Spleen (tissue), 11 donors: ENCODE measurements at regions not wholly inside any gene's neighbourhood (a gene's known extent, or its start where the extent isn't known, plus 50 kb on each side); places are given as distances from the start of the nearest gene placed in this dataset.

ENCODE experiments used
- DNase-seq: peaks from one replicate; pipeline ENCODE4 v3.0.0-alpha.2; 2020
- H3K27ac ChIP-seq, 8 donors: fragments of 200-600 bp; sonication (generic) in 7 of 8; 1 replicate in 4 of 8; 2 replicates in 4 of 8; pipeline versions ENCODE4 v1.5.0 to v1.8.0; 2016 to 2021; ENCODE audit warnings: inconsistent platforms in 4 of 8, mild to moderate bottlenecking in 4 of 8, moderate library complexity in 1 of 8
- H3K27me3 ChIP-seq, 7 donors: fragments of 200-600 bp; sonication (generic) in 6 of 7; replicated peaks in 1 of 7; 1 replicate in 4 of 7; 2 replicates in 3 of 7; pipeline versions ENCODE4 v1.5.0 to v1.8.0; 2016 to 2021; ENCODE audit warnings: inconsistent platforms in 3 of 7, mild to moderate bottlenecking in 1 of 7
- H3K36me3 ChIP-seq, 6 donors: fragments of 200-600 bp; sonication (generic) in 5 of 6; 1 replicate in 4 of 6; 2 replicates in 2 of 6; pipeline versions ENCODE4 v1.5.0 to v1.8.0; 2016 to 2021; ENCODE audit warnings: inconsistent platforms in 2 of 6
- H3K4me1 ChIP-seq, 6 donors: fragments of 200-600 bp; sonication (generic) in 5 of 6; 1 replicate in 3 of 6; 2 replicates in 3 of 6; pipeline versions ENCODE4 v1.5.0 to v1.8.0; 2016 to 2021; ENCODE audit warnings: inconsistent platforms in 3 of 6
- H3K4me3 ChIP-seq, 8 donors: fragments of 200-600 bp; sonication (generic) in 7 of 8; 1 replicate in 4 of 8; 2 replicates in 4 of 8; pipeline versions ENCODE4 v1.5.0 to v1.8.0; 2016 to 2021; ENCODE audit warnings: inconsistent platforms in 4 of 8, mild to moderate bottlenecking in 4 of 8, moderate library complexity in 2 of 8
- H3K9me3 ChIP-seq, 8 donors: fragments of 200-600 bp; sonication (generic) in 7 of 8; 1 replicate in 4 of 8; 2 replicates in 4 of 8; pipeline versions ENCODE4 v1.5.0 to v1.8.0; 2016 to 2021; ENCODE audit warnings: inconsistent platforms in 4 of 8
- CTCF ChIP-seq, 11 experiments: fragments of 200-600 bp in 7 of 11; fragments of 450-650 bp in 4 of 11; sonication (generic) in 4 of 11; IDR thresholded peaks in 8 of 11; conservative IDR thresholded peaks in 3 of 11; 1 replicate in 7 of 11; 2 replicates in 4 of 11; pipeline versions ENCODE4 v1.4.0 to v1.8.0; 2016 to 2021; ENCODE audit warnings: antibody characterized with exemption in 11 of 11, inconsistent platforms in 4 of 11, mild to moderate bottlenecking in 1 of 11
- POLR2A ChIP-seq, 3 donors: fragments of 450-650 bp; IDR thresholded peaks; one replicate each; pipeline ENCODE4 v1.5.1; 2017; ENCODE audit warnings: antibody characterized with exemption in 3 of 3, mild to moderate bottlenecking in 1 of 3
- POLR2AphosphoS5 ChIP-seq, 3 donors: sonication (generic); formaldehyde crosslinking; IDR thresholded peaks; one replicate each; pipeline ENCODE4 v1.5.1; 2017; ENCODE audit warnings: antibody characterized with exemption in 3 of 3
- WGBS, 5 donors: extraction: QIAGEN DNeasy Blood & Tissue Kit in 3 of 5; methylation state at CpG; one replicate each; pipeline versions ENCODE4 v1.1.5 to v1.1.7; 2013 to 2018; 5-methylcytosine and 5-hydroxymethylcytosine counted together
- intact Hi-C: fragments of 100-400 bp; cut with DNase I; formaldehyde crosslinking; loops from one replicate; pipeline ENCODE4 v1.15.0; 2023; ENCODE audit warnings: low total_unique reads
- donor health status: healthy with polysubstance abuse.
- donor health status: DM: no; HTN: no; CAD: no; lungs with moderate emphysema.
- donor health status: DM: no; HTN: no; CAD: no.
- donor health status: Bipolar disorder and iron deficiency.
- donor health status: healthy.
- donor health status: DM: no; HTN: no; CAD: no.
- donor health status: DM: yes; HTN: yes; CAD: no.

- H3K4me1 ChIP-seq, result no peaks in the 10 kb centered on the region
- H3K9me3 ChIP-seq, result no peaks in the 10 kb centered on the region
- intact Hi-C loops, result no loop called here
- TF ChIP-seq POLR2AphosphoS5 (IDR thresholded peaks at IDR 0.05) (no peak), CTCF (IDR thresholded peaks at IDR 0.05 in 8 of 11, conservative IDR thresholded peaks at IDR 0.05 in 3 of 11) (no peak), POLR2A (IDR thresholded peaks at IDR 0.05) (no peak)
- H3K27me3 ChIP-seq, result no peaks in the 10 kb centered on the region
- no peak for DNase-seq
- 65 to 74% (median 66%) methylated on average over 2 of the region's 2 CpGs for WGBS, 5 donors
- no peaks in the 10 kb centered on the region for H3K36me3 ChIP-seq
- H3K4me3 ChIP-seq, result no peak overlapping the region
- H3K27ac ChIP-seq, result no peak overlapping the region
Observed at GRCh38 chr4:149145803-149146202, 669.8 kb downstream of the IQCM start.

- no peak for TF ChIP-seq POLR2AphosphoS5 (IDR thresholded peaks at IDR 0.05)
- no peak for TF ChIP-seq CTCF (IDR thresholded peaks at IDR 0.05 in 8 of 11, conservative IDR thresholded peaks at IDR 0.05 in 3 of 11)
- TF ChIP-seq POLR2A (IDR thresholded peaks at IDR 0.05), result no peak
- Histone ChIP-seq H3K4me1 (no peaks in the 10 kb centered on the region), H3K9me3 (no peaks in the 10 kb centered on the region), H3K27ac (no peak overlapping the region), H3K4me3 (no peak overlapping the region), H3K27me3 (no peaks in the 10 kb centered on the region), H3K36me3 (no peaks in the 10 kb centered on the region)
- intact Hi-C loops, result no loop called here
- WGBS, 5 donors, result 54 to 63% (median 61%) methylated on average over 1 of the region's 1 CpG
- no peak for DNase-seq
Observed at GRCh38 chr4:149144060-149144459, 671.6 kb downstream of the IQCM start.

GRCh38 chr4:149141391-149141790 is 674.3 kb downstream of the IQCM start:
- TF ChIP-seq CTCF (IDR thresholded peaks at IDR 0.05 in 8 of 11, conservative IDR thresholded peaks at IDR 0.05 in 3 of 11), result no peak
- no peak for TF ChIP-seq POLR2AphosphoS5 (IDR thresholded peaks at IDR 0.05)
- no peak for TF ChIP-seq POLR2A (IDR thresholded peaks at IDR 0.05)
- Histone ChIP-seq H3K9me3 (no peaks in the 10 kb centered on the region), H3K27me3 (no peaks in the 10 kb centered on the region), H3K27ac (no peak overlapping the region), H3K4me3 (no peak overlapping the region), H3K4me1 (no peaks in the 10 kb centered on the region), H3K36me3 (no peaks in the 10 kb centered on the region)
- intact Hi-C loops, result no loop called here
- 57 to 76% (median 72%) methylated on average over 2 of the region's 2 CpGs for WGBS, 5 donors
- no peak for DNase-seq

GRCh38 chr4:149140841-149141240 is 674.8 kb downstream of the IQCM start:
- no peak overlapping the region for H3K4me3 ChIP-seq
- TF ChIP-seq POLR2AphosphoS5 (IDR thresholded peaks at IDR 0.05) (no peak), CTCF (IDR thresholded peaks at IDR 0.05 in 8 of 11, conservative IDR thresholded peaks at IDR 0.05 in 3 of 11) (no peak), POLR2A (IDR thresholded peaks at IDR 0.05) (no peak)
- H3K27ac ChIP-seq, result no peak overlapping the region
- no peaks in the 10 kb centered on the region for H3K27me3 ChIP-seq
- no peaks in the 10 kb centered on the region for H3K4me1 ChIP-seq
- WGBS, 5 donors, result 55 to 76% (median 63%) methylated on average over 2 of the region's 2 CpGs
- DNase-seq, result no peak
- peaks cover 0 to 4% (median 0%) of the 10 kb centered on the region in 8 donors for H3K9me3 ChIP-seq
- intact Hi-C loops, result no loop called here
- H3K36me3 ChIP-seq, result no peaks in the 10 kb centered on the region
